ENCODE measurements at regions not wholly inside any gene's neighbourhood (a gene's known extent, or its start where the extent isn't known, plus 50 kb on each side); places are given as distances from the start of the nearest gene placed in this dataset.

DNA sequence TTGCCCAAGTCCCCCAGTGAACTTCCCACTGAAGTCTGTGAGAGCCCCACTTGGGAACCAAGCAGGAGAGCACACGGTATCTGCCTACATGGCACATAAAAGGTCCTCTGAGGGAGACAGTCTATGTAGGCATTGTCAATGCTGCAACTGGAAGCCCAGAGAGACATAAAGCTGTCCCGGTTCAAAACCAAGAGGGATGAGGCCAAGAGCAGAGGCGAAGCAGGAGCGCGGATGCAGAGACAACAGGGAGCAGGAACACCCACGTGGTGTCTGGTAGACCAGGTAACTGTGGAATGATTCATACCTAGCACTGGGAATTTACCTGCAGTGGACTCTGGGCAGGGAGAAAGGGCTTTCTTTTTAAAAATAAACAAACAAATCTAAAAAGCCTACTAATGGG, 233.1 kb upstream of the SOX11 start:
- TF ChIP-seq, protein P1, sequence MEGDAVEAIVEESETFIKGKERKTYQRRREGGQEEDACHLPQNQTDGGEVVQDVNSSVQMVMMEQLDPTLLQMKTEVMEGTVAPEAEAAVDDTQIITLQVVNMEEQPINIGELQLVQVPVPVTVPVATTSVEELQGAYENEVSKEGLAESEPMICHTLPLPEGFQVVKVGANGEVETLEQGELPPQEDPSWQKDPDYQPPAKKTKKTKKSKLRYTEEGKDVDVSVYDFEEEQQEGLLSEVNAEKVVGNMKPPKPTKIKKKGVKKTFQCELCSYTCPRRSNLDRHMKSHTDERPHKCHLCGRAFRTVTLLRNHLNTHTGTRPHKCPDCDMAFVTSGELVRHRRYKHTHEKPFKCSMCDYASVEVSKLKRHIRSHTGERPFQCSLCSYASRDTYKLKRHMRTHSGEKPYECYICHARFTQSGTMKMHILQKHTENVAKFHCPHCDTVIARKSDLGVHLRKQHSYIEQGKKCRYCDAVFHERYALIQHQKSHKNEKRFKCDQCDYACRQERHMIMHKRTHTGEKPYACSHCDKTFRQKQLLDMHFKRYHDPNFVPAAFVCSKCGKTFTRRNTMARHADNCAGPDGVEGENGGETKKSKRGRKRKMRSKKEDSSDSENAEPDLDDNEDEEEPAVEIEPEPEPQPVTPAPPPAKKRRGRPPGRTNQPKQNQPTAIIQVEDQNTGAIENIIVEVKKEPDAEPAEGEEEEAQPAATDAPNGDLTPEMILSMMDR (IDR thresholded peaks at IDR 0.05; ENCODE audit: low read depth, low read length, missing control alignments) = no peak
- in situ Hi-C loops (cut with HindIII; ENCODE audit: low pct_ligation_motif_present, low sequenced_read_pairs) = no loop called here
- no peak for DNase-seq
- no peak overlapping the region for H3K27ac ChIP-seq
- H3K4me3 ChIP-seq (ENCODE audit: low read depth, low read length) = no peak overlapping the region
- no peaks in the 10 kb centered on the region for H3K27me3 ChIP-seq (replicated peaks)
- H3K36me3 ChIP-seq (replicated peaks) = no peaks in the 10 kb centered on the region

DNA sequence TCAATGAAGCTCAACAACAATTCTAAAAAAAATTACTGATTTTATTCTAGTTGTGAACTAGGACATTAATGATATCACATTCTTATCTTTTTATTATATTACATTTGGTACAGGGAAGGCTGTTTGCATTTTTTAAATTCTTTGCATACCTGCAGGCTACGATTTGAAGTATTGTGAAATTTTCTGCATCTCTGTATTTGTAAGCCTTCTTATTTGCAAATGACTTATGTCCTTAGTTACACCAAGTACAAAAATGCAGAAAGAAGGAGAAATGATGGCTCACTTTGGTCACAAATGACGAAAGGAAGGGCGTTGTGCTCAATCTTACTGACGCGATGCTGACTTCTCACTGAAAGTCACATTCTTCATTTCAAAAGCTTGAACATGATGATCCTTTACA, 227.5 kb upstream of the SOX11 start:
- Histone ChIP-seq H3K27ac (no peak overlapping the region), H3K27me3 (replicated peaks) (no peaks in the 10 kb centered on the region), H3K36me3 (replicated peaks) (no peaks in the 10 kb centered on the region), H3K4me3 (ENCODE audit: low read depth, low read length) (no peak overlapping the region)
- TF ChIP-seq, protein P1 (IDR thresholded peaks at IDR 0.05; ENCODE audit: low read depth, low read length, missing control alignments) = no peak
- DNase-seq = no peak
- in situ Hi-C loops (cut with HindIII; ENCODE audit: low pct_ligation_motif_present, low sequenced_read_pairs) = no loop called here

DNA sequence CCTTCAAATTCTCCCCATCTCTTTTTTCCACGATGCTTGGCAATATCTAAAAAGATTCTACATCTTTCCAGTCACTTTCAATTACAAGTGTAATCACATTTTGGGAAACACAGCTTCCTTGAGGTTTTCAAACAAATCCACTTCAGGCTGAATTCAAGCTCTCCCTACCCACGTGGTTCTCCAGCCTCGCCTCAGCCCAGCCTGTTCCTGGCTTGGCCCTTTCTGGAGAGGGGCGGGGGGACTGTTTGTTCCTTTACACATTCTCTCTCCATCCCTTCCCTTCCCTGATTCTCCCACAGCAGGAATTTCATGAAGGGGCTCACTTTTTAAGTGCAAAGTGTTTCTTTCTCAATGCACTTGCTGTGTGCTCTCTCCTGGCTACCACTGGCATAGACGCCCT, 226.3 kb upstream of the SOX11 start:
- no peaks in the 10 kb centered on the region for H3K36me3 ChIP-seq (replicated peaks)
- TF ChIP-seq, protein P1 (IDR thresholded peaks at IDR 0.05; ENCODE audit: low read depth, low read length, missing control alignments) = no peak
- DNase-seq = no peak
- in situ Hi-C loops (cut with HindIII; ENCODE audit: low pct_ligation_motif_present, low sequenced_read_pairs) = no loop called here
- no peak overlapping the region for H3K4me3 ChIP-seq (ENCODE audit: low read depth, low read length)
- H3K27ac ChIP-seq = no peak overlapping the region
- H3K27me3 ChIP-seq (replicated peaks) = no peaks in the 10 kb centered on the region

DNA sequence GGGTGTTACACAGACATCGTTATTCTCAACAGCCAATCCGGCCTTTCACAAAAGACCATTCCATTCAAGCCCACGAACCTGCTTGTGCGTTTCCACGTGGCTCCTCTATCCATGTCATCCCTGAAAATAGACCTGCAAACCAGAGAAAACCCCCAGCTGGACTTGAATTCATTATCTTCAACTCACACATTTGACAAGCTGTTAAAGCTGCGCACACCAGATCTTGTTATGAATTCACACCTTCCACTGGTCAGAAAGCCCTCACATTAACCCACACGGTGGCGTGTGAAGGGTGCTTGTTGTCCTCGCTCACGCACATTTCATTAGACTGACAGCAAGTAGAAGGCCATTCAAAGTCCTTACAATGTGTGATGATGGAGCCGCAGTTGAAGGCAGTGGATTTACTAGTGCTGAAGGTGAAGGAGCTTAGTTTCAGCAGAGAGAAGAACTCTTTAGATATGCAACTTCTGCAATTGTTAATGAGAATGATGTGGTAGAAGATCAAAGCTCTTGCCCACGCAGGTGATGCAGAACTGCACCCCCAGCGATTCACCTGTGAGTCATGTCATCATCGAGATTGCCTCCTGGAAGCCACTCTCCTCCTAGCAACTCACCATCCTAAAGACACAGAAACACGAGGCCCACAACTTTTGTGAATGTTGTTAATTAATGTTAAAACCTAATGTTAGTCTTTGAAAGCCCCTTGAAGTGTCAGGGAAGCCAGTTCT, 224.8 kb upstream of the SOX11 start:
- H3K27me3 ChIP-seq (replicated peaks) = no peaks in the 10 kb centered on the region
- in situ Hi-C loops (cut with HindIII; ENCODE audit: low pct_ligation_motif_present, low sequenced_read_pairs) = no loop called here
- TF ChIP-seq, protein P1 (IDR thresholded peaks at IDR 0.05; ENCODE audit: low read depth, low read length, missing control alignments) = no peak

DNA sequence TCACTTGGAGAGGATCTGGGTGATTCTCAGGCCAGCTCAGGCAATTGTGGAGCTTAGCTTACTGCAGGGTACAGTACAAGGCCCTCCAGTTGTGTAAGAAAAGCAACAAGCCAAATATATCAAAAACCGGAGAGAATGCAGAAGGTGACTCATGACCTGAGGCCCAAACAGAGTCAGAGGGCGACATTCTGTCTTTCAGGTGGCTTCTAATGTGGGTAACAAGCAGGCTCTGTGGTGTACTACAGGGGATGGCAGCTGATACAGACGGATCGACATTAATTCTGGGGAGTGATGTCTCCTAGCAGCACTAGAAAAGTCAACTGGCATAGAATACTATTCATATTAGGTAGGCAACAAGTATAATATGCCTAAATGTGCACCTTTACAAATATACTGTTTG, 219.5 kb upstream of the SOX11 start:
- Histone ChIP-seq H3K27me3 (replicated peaks) (no peaks in the 10 kb centered on the region), H3K36me3 (replicated peaks) (no peaks in the 10 kb centered on the region), H3K4me3 (ENCODE audit: low read depth, low read length) (no peak overlapping the region), H3K27ac (no peak overlapping the region)
- no peak for DNase-seq
- TF ChIP-seq, protein P1 (IDR thresholded peaks at IDR 0.05; ENCODE audit: low read depth, low read length, missing control alignments) = no peak
- in situ Hi-C loops (cut with HindIII; ENCODE audit: low pct_ligation_motif_present, low sequenced_read_pairs) = no loop called here

More for the DNA sequence above, 224.8 kb upstream of the SOX11 start:
- Histone ChIP-seq H3K4me3 (ENCODE audit: low read depth, low read length) (no peak overlapping the region), H3K27ac (no peak overlapping the region), H3K36me3 (replicated peaks) (no peaks in the 10 kb centered on the region)
- DNase-seq = no peak

DNA sequence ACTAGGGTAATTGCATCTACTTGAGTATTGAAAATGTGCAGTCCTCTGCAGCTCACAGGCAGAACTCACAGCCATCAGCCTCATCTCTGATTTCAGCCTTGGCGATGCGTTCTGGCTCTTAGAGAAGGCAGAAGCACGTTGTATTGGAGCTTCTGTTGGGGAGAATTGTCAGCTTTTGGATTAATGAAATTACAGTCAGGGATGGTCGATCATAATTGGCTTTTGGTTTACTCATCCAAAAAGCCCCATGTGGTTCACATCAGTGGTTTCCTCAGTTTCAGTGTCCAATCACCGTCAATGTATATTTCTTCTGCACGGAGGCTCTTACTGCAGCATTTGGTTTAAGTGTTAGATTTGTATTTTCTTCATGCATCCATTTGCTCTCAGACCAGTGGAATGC, 218.5 kb upstream of the SOX11 start:
- no peak overlapping the region for H3K27ac ChIP-seq
- in situ Hi-C loops (cut with HindIII; ENCODE audit: low pct_ligation_motif_present, low sequenced_read_pairs) = no loop called here
- TF ChIP-seq, protein P1 (IDR thresholded peaks at IDR 0.05; ENCODE audit: low read depth, low read length, missing control alignments) = no peak
- H3K36me3 ChIP-seq (replicated peaks) = no peaks in the 10 kb centered on the region
- no peaks in the 10 kb centered on the region for H3K27me3 ChIP-seq (replicated peaks)
- no peak for DNase-seq
- H3K4me3 ChIP-seq (ENCODE audit: low read depth, low read length) = no peak overlapping the region
